ENCODE measurements at regions not wholly inside any gene's neighbourhood (a gene's known extent, or its start where the extent isn't known, plus 50 kb on each side); places are given as distances from the start of the nearest gene placed in this dataset.

- no peak for TF ChIP-seq CTCF (IDR thresholded peaks at IDR 0.05; ENCODE audit: low read depth, low read length, poor library complexity, severe bottlenecking)
- no peak for TF ChIP-seq EZH2phosphoT487 (IDR thresholded peaks at IDR 0.05; ENCODE audit: borderline replicate concordance, low read length)
These were observed 123.9 kb upstream of the SRD5A2 start for GRCh38 chr2:31704561-31705212.
